SIG-M5 treated with dmso at 0.1 percent for 504 hours (cell line): ENCODE measurements at regions not wholly inside any gene's neighbourhood (a gene's known extent, or its start where the extent isn't known, plus 50 kb on each side); places are given as distances from the start of the nearest gene placed in this dataset.
"Not testable (repeated sequence)": the region's sequence is repeated elsewhere in the genome, so short reads cannot be mapped to it uniquely, and the experiment has no call there.

Experiments used
- DNase-seq: peaks from one replicate; lab custom pipeline; 2025; ENCODE audit not compliant: unreplicated experiment; lab: John Stamatoyannopoulos, UW

DNA sequence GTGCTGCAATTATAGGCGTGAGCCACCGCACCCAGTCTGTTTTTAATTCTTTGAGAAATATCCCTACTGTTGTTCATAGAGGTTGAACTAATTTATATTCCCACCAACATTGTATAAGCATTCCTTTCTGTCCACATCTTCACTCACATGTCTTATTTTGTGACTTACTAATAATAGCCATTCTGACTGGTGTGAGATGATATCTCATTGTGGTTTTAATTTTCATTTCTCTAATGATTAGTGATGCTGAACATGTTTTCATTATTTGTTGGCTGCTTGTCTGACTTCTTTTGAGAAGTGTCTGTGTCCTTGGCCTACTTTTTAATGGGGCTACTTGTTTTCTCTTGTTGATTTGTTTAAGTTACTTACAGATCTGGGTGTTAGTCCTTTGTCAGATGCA is 310.9 kb upstream of the MAOA start:
- DNase-seq: no peak

DNA sequence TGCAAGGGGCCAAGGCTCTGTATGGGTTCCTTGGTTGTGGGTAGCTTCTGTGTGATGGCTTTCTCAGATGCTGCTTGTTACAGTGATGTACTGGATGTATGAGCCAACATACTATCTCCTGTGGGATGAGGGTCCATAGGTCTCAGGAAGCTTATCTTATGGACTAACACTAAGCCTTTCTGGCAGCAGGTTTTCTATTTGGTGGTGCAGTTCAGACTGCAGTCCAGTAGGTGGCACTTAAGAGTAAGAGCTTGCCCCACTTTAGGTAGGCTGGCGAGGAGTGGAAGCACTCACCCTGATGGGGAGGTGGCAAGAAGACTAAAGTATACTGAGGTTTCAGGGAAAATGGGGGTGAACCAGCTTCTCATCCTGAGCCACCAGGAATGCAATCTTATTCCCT is 306.7 kb upstream of the MAOA start:
- DNase-seq: peak; percentile 15

DNA sequence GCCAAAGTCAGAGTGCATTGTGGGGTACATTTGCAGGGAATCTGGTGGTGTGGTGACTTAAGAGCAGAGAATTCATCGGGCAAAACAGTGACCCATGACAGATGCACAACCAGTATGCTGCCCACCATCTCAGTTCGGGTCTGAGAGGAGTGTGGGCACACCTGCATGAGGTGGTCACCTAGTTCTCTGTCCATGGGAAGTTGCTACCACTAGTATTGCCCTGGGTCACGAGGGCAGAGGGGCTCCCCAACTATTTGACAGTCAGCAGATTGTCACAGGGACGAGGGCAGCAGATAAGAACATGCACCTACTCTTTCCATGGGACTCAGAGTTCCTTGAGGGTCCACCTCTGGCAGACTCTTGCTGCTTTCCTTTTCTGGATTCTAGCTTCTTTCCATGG is 305.2 kb upstream of the MAOA start:
- DNase-seq: no peak

- DNase-seq: no peak
Observed at GRCh38 chrX:43357741-43358140, 298.4 kb upstream of the MAOA start.

DNA sequence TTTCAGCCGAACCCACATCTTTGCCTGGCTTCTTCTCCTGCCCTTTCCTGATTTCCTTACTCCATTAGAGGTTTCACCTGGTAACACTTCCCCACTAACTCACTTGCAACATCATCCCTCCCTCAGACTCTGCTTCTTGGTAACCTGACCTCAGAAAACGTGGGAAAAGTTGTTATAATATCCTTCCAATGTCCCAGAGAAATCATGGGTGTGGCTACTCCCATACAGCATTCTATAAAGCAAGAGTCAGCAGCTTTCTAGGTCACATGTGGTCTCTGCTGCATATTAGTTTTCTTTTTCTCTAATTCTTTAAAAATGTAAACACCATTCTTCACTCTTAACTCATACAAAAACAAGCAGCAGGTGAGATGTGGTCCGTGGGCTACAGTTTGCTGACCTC is 283.1 kb upstream of the MAOA start:
- DNase-seq: no peak

- DNase-seq: no peak
Observed at GRCh38 chrX:43375136-43375535, 281.0 kb upstream of the MAOA start.

GRCh38 chrX:43380704-43381103 is 275.4 kb upstream of the MAOA start:
- no peak for DNase-seq

GRCh38 chrX:43386875-43387274 is 269.2 kb upstream of the MAOA start:
- no peak for DNase-seq

GRCh38 chrX:43405191-43405590 is 250.9 kb upstream of the MAOA start:
- DNase-seq: no peak

GRCh38 chrX:43423876-43424275 is 232.2 kb upstream of the MAOA start:
- DNase-seq: peak; percentile 1

DNA sequence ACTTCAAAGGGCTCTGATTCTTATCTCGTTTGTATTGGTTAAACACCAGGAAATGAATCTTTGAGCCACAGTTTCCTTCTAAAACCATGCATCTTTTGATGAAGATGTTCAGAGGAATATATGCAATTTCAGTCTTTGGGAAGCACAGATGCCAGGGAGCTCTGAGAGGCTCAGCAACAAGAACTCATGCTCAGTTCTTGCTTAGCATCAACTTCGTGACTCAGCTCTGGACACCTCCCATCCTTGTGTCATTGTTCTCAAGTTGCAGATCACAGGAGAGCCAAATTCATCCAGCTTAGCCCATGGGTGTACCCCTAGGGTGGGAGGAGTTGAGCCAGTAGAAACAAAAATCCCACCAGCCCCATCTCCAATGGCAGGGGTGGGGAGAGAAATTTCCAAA is 219.6 kb upstream of the MAOA start:
- DNase-seq: no peak

- no peak for DNase-seq
Observed at GRCh38 chrX:43446752-43447151, 209.3 kb upstream of the MAOA start.

- DNase-seq: no peak
Observed at GRCh38 chrX:43448688-43449087, 207.4 kb upstream of the MAOA start.

DNA sequence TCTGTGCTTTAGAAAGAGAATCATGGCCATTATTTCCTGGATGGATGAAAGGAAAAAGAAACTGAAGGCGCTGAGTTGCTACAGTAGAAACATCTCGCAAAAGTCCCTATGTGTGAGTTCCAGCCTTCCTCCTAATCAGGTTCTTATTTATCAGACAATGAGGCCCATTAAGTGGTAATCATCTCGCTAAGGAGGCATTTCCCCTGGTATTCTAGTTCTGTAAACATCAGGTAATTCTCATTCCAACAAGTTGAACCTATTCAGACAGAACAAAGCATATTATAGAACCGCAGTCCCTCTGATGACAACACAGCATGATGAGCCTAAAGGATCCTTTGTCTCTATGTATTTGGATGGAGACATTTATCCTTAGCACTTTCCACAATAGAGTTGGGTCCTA is 205.7 kb upstream of the MAOA start:
- no peak for DNase-seq

- DNase-seq: not testable (repeated sequence)
Observed at GRCh38 chrX:43451976-43452686, 204.0 kb upstream of the MAOA start.

GRCh38 chrX:43456063-43456462 is 200.0 kb upstream of the MAOA start:
- DNase-seq: no peak

GRCh38 chrX:43456906-43457305 is 199.2 kb upstream of the MAOA start:
- DNase-seq: no peak

DNA sequence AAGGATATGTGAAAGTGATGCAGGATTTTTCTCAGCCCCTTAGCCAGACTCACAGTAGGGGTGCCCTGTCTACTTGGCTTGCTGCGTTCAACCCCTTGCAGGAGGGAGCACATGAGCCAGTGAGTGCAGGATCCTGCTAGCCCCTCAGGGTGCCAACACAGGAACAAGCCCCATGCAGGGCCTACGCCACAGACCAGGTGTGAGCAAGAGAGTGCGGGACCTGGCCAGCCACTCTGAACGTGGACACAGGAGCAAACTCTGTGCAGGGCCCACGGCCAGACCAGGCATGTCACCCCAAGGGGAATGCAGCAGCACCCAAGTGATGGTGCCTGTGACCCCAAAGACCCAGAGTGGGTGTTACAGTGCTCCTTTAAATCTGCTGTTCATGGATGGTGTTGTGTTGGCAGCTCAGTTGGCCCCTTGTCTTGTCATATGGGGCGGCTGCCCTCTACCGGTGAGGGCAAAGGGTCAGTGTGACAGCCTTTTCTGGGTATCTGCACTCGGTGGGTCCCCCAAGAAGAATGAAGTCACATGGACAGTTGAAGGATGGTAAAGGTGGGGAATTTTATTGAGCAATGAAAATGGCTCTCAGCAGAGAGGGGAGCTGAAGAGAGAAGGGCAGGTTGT is 188.4 kb upstream of the MAOA start:
- DNase-seq: no peak

GRCh38 chrX:43469391-43470054 is 186.6 kb upstream of the MAOA start:
- DNase-seq: no peak

- DNase-seq: no peak
Observed at GRCh38 chrX:43474321-43474720, 181.8 kb upstream of the MAOA start.

GRCh38 chrX:43479070-43479469 is 177.0 kb upstream of the MAOA start:
- DNase-seq: no peak

- no peak for DNase-seq
Observed at GRCh38 chrX:43479850-43480249, 176.2 kb upstream of the MAOA start.
